GM12872 (cell line): ENCODE measurements at regions not wholly inside any gene's neighbourhood (a gene's known extent, or its start where the extent isn't known, plus 50 kb on each side); places are given as distances from the start of the nearest gene placed in this dataset.

Source experiments
- TF ChIP-seq, protein P1 (sequence below): IDR thresholded peaks from 3 replicates; pipeline ENCODE4 v1.5.1; 2011; ENCODE audit warnings: low read depth, mild to moderate bottlenecking, low read length, moderate library complexity; ENCODE audit not compliant: insufficient read depth

DNA sequence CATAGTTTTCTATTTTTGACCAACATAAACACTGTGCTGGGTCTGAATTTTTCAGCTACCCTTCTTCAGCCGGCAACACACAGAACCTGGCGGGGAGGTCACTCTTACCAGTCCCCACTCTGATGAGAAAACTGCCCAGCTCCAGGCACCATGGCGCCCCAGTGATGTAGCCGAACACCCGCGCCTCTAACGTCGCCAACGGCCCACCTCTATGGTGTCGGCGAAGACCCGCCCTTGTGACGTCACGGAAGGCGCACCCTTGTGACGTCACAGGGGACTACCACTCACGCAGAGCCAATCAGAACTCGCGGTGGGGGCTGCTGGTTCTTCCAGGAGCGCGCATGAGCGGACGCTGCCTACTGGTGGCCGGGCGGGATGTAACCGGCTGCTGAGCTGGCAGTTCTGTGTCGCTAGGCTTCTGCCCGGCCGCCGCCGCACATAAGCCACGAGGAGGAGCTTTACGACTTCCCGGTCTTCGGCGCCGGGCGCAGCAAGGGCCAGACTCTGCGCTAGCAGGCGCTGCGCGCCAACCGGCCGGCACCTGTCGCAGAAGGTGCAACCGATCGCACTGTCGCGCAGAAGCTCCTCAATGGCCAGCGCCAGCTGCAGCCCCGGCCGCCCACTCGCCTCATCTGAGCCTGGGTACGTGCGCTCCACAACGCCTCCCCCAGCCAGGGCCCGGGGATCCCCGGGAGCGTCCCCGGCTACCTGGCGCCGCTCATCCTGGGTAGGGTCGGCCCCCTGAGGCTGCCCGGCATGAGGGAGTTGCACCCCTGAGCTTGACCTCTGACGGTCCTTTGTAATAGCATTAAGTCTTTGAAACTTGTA is 92.2 kb upstream of the OR4F16 start:
- TF ChIP-seq, protein P1, sequence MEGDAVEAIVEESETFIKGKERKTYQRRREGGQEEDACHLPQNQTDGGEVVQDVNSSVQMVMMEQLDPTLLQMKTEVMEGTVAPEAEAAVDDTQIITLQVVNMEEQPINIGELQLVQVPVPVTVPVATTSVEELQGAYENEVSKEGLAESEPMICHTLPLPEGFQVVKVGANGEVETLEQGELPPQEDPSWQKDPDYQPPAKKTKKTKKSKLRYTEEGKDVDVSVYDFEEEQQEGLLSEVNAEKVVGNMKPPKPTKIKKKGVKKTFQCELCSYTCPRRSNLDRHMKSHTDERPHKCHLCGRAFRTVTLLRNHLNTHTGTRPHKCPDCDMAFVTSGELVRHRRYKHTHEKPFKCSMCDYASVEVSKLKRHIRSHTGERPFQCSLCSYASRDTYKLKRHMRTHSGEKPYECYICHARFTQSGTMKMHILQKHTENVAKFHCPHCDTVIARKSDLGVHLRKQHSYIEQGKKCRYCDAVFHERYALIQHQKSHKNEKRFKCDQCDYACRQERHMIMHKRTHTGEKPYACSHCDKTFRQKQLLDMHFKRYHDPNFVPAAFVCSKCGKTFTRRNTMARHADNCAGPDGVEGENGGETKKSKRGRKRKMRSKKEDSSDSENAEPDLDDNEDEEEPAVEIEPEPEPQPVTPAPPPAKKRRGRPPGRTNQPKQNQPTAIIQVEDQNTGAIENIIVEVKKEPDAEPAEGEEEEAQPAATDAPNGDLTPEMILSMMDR = peak; percentile 20; the same call in 1 of the 3 replicates

DNA sequence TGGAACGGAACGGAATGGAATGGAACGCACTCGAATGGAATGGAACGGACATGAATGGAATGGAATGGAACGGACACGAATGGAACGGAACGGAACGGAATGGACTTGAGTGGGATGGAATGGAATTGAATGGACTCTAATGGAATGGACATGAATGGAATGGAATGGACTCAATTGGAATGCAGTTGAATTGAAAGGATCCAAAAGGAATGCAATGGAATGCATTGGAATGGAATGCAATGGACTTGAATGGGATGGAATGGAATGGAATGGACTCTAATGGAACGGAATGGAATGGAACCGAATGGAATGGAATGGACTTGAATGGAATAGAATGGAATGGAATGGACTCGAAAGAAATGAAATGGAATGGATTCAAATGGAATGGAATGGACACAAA is 102.4 kb upstream of the OR4F16 start:
- TF ChIP-seq, protein P1 = no peak

DNA sequence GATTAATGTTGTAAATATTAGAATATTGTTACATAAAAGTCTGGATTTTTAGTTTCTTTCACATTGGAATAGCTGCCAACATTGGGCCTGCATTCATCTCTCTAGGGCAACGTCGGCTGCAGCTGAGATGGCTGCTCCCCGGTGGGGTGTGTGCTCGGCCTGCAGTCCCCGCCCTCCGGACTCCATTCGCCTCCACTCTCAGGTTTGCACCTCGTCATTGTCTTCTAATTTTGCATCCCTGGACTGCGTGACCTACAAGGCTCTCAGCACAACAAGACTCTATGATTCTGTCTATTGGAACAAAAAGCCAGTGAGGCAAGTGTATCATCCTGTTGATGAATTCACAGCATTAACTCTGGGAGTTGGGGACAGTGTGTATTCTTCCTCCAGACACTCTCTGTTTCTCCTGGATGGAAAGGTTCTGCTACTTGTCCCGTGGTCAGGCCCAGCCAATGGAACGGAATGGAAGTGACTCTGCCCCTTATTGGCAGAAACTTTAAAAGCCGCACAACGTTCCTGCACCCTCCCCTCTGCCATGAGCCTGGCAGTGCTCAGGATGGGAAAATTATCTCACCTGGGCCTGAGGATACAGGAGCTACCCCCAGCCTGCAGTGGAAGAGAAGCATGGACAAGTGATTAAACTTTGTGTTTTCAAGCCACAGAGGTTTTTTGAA is 105.0 kb upstream of the SAMD11 start:
- TF ChIP-seq, protein P1 = no peak

DNA sequence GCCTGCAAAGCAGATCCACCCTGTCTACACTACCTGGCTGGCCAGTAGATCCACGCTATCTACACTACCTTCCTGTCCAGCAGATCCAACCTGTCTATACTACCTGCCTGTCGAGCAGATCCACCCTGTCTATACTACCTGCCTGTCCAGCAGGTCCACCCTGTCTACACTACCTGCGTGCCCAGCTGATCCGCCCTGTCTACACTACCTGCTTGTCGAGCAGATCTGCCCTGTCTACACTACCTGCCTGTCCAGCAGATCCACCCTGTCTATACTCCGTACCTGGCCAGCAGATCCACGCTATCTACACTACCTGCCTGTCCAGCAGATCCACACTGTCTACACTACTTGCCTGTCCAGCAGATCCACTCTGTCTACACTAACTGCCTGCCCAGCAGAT is 102.8 kb upstream of the SAMD11 start:
- TF ChIP-seq, protein P1 = no peak

DNA sequence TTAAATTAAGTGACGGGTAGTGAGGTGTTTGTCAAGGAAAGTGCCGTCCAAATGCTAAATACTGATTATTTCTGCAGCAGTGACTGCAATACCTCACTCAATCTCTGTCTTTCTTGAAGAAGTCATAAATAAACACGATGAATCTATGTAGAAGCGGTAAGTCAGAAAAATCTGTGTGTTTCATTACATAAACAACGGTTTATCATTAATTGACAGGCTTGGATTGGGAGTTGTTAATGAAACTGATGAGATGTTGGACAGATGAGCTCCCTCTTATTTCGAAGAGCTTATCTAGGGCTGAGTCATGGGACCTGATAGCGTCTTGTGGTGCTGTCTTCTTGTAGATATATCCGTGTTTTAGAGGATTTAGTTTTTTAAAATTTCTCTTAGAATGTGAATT is 92.2 kb upstream of the SAMD11 start:
- TF ChIP-seq, protein P1 = no peak

DNA sequence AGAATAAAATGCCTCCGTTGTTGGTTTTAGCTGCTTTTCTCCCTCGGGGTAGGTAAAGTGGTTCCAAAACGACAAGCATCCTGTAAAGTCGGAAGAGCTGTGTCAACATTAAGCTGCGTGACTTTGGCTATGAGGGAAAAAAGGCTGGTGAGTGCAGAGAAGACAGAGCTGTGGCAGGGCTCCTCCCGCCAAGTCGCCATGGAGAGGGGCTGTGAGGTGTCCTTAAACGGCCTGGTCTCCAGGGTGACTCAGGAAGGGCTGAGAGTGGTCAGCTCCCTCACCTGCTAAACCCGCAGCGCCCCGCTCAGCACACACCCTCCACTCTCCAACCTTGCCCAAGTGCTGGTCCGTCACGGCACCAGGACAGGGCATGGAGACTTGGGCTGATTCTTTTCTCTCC is 91.6 kb upstream of the SAMD11 start:
- TF ChIP-seq, protein P1 = no peak

DNA sequence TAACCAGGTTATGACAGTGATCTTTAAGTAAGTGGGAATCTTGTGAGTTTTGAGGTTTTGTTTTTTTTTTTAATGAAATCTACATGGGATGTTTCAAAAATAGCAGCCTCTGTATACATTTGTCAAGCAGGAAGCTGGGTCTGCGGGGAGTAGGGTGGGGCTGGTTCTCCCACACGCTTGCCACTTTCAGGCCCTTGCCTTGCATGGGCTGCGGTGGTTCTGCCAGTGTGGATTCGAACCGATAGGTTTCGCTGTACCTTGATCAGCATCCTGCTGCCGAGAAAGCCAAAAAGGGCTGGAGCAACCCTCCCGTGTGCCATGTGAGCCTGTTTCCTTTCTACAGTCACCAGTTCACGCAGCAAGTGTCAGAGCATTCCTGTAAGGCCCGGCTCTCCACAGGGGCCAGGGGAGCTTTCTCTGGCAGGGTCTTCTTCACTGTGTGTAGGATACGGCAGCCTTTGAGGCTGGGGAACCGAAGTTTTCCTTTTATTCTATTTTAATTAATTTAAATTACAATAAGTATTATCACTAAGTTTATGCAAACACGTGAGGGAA is 79.2 kb upstream of the SAMD11 start:
- TF ChIP-seq, protein P1 = no peak
